ENCODE measurements at regions not wholly inside any gene's neighbourhood (a gene's known extent, or its start where the extent isn't known, plus 50 kb on each side); places are given as distances from the start of the nearest gene placed in this dataset.

GRCh38 chr6:48486373-48486772, 375.4 kb upstream of the PTCHD4 start:
- ATAC-seq = no peak
- Histone ChIP-seq H3K36me3 (no peaks in the 10 kb centered on the region), H3K27ac (no peak overlapping the region), H3K4me3 (no peak overlapping the region), H3K27me3 (no peaks in the 10 kb centered on the region), H3K9me3 (no peaks in the 10 kb centered on the region), H3K4me1 (no peaks in the 10 kb centered on the region)
- whole genome bisulfite sequencing, 2 donors (ENCODE audit: low coverage in 1 of 2) = 68 to 82% methylated on average over 3 of the region's 3 CpGs
- TF ChIP-seq POLR2AphosphoS5 (IDR thresholded peaks at IDR 0.05) = no peak
- TF ChIP-seq CTCF (IDR thresholded peaks at IDR 0.05) = no peak
- no peak for TF ChIP-seq POLR2A (IDR thresholded peaks at IDR 0.05)
- no peak for TF ChIP-seq EP300 (IDR thresholded peaks at IDR 0.05)

- no peak for ATAC-seq
Measured at GRCh38 chr6:48476257-48476656, 365.3 kb upstream of the PTCHD4 start.

GRCh38 chr6:48475275-48475674, 364.3 kb upstream of the PTCHD4 start:
- no peak for ATAC-seq
- WGBS, 2 donors (ENCODE audit: low coverage in 1 of 2) = 91% methylated on average over 1 of the region's 1 CpG; no CpG with 5 or more reads in 1 of the 2 donors

More at GRCh38 chr6:48476257-48476656, 365.3 kb upstream of the PTCHD4 start:
- Histone ChIP-seq H3K27me3 (peaks cover 4% of the 10 kb centered on the region), H3K4me1 (no peaks in the 10 kb centered on the region), H3K27ac (no peak overlapping the region), H3K36me3 (no peaks in the 10 kb centered on the region), H3K9me3 (no peaks in the 10 kb centered on the region), H3K4me3 (no peak overlapping the region)
- no peak for TF ChIP-seq POLR2A (IDR thresholded peaks at IDR 0.05)
- TF ChIP-seq EP300 (IDR thresholded peaks at IDR 0.05) = no peak
- no peak for TF ChIP-seq CTCF (IDR thresholded peaks at IDR 0.05)

GRCh38 chr6:48474830-48475229, 363.8 kb upstream of the PTCHD4 start:
- no peak for TF ChIP-seq POLR2AphosphoS5 (IDR thresholded peaks at IDR 0.05)
- TF ChIP-seq CTCF (IDR thresholded peaks at IDR 0.05) = no peak
- no peak for TF ChIP-seq EP300 (IDR thresholded peaks at IDR 0.05)
- TF ChIP-seq POLR2A (IDR thresholded peaks at IDR 0.05) = no peak
- Histone ChIP-seq H3K27ac (no peak overlapping the region), H3K27me3 (peaks cover 4% of the 10 kb centered on the region), H3K9me3 (no peaks in the 10 kb centered on the region), H3K36me3 (no peaks in the 10 kb centered on the region), H3K4me3 (no peak overlapping the region), H3K4me1 (no peaks in the 10 kb centered on the region)
- no peak for ATAC-seq
- WGBS, 2 donors (ENCODE audit: low coverage in 1 of 2) = 50 to 80% methylated on average over 1 of the region's 2 CpGs

More at GRCh38 chr6:48475275-48475674, 364.3 kb upstream of the PTCHD4 start:
- Histone ChIP-seq H3K27ac (no peak overlapping the region), H3K36me3 (no peaks in the 10 kb centered on the region), H3K9me3 (no peaks in the 10 kb centered on the region), H3K4me1 (no peaks in the 10 kb centered on the region), H3K4me3 (no peak overlapping the region), H3K27me3 (peaks cover 4% of the 10 kb centered on the region)
- no peak for TF ChIP-seq POLR2A (IDR thresholded peaks at IDR 0.05)
- TF ChIP-seq POLR2AphosphoS5 (IDR thresholded peaks at IDR 0.05) = no peak
- TF ChIP-seq CTCF (IDR thresholded peaks at IDR 0.05) = no peak
- no peak for TF ChIP-seq EP300 (IDR thresholded peaks at IDR 0.05)

GRCh38 chr6:48474136-48474535, 363.1 kb upstream of the PTCHD4 start:
- H3K27me3 ChIP-seq = peaks cover 4% of the 10 kb centered on the region
- H3K4me3 ChIP-seq = no peak overlapping the region
- no peaks in the 10 kb centered on the region for H3K9me3 ChIP-seq
- no peak for ATAC-seq
- H3K27ac ChIP-seq = no peak overlapping the region
- no peaks in the 10 kb centered on the region for H3K36me3 ChIP-seq
- no peaks in the 10 kb centered on the region for H3K4me1 ChIP-seq
- WGBS, 2 donors (ENCODE audit: low coverage in 1 of 2) = 19 to 42% methylated on average over 2 of the region's 2 CpGs
- TF ChIP-seq CTCF (IDR thresholded peaks at IDR 0.05) = no peak

Measured in gastroesophageal sphincter (tissue), 4 donors.